HG03060 (cell line): ENCODE measurements at regions not wholly inside any gene's neighbourhood (a gene's known extent, or its start where the extent isn't known, plus 50 kb on each side); places are given as distances from the start of the nearest gene placed in this dataset.

Experiments
- ATAC-seq: cut with Tn5 transposase; IDR thresholded peaks from one replicate; pipeline ENCODE4 v1.9.1; 2021; ENCODE audit warnings: low read depth, moderate number of reproducible peaks; ENCODE audit not compliant: unreplicated experiment

GRCh38 chr3:162166543-162166942 lies 669.9 kb downstream of the OTOL1 start:
- ATAC-seq = no peak

- no peak for ATAC-seq
Observed at GRCh38 chr3:162168715-162169114, 672.1 kb downstream of the OTOL1 start.

DNA sequence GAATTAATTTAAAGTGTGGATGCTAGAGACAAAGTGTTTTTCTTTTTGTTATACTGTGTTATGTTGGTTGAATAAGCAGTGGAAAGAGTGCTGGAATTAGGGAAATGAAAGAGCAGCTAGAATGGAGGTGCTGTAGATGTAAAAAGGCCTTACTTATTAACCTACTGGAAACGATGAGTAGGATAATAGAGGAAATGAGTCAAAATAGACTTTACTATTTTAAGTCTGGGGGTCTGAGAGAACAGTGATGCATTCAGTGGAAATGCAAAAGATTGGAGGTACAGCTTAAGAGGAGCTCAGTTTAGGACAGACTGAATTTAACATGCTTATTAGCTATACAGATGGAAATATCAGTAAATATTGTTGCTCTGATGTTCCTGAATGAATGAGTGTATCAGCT lies 674.0 kb downstream of the OTOL1 start:
- no peak for ATAC-seq

DNA sequence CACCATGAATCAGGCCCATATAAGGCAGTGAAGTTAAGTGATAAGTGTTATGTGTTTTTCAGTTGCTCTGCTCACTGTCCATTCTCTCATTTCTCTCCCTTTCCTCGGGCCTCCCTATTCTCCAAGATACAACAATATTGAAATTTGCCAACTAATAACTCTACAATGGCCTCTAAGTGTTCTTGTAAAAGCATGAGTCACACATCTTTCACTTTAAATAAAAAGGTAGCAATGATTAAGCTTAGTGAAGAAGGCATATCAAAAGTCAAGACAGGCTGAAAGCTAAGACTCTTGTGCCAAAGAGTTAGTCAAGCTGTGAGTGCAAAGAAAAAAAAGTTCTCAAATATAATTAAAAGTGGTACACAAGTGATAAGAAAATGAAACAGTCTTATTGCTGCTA lies 675.4 kb downstream of the OTOL1 start:
- no peak for ATAC-seq

- ATAC-seq = no peak
Observed at GRCh38 chr3:162175145-162175544, 678.5 kb downstream of the OTOL1 start.

GRCh38 chr3:162175878-162176277 lies 679.3 kb downstream of the OTOL1 start:
- ATAC-seq = no peak

DNA sequence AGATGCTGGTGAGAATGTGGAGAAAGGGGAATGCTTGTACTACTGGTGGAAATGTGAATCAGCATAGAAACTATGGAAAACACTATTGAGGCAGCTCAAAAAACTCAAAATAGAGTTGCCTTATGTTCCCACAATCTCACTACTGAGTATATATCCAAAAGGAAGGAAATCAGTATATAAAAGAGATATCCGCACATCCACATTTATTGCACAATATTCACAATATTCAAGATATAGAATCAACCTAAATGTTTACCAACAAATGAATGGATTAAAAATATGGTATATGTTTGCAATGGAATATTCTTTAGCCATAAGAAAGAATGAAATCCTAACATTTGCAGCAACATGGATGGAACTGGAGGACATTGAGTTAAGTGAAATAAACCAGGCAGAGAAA lies 686.8 kb downstream of the OTOL1 start:
- no peak for ATAC-seq

DNA sequence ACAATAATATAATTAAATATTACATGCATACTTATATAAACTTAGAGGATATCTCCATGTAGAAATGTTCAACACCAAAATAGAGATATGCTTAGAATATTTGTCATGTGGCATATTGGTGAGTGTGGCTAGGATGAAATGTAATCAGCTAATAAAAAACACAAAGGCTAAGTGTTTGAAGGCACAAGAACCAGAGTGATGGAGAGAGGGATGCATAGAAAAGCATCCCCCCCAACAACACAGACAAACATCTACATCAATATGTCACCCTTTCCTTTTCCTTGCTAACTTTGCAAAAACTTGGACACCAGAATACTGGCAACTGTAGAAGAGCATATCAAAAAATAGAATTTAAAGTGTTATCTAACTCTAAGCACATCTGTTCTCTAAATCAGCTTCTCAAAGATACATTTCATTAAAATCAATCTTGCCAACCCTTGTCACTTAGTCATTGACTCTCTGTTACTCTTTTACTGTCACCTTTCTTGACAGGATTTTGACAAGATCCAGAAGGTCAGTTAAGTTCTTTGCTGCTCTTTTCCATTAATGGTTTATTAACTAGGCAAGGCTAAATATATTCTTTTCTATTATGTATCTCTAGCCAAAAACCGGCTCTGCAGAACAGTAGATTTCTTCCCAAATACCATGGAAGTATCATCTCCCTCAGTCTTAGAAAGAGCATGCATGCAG lies 695.9 kb downstream of the OTOL1 start:
- no peak for ATAC-seq

DNA sequence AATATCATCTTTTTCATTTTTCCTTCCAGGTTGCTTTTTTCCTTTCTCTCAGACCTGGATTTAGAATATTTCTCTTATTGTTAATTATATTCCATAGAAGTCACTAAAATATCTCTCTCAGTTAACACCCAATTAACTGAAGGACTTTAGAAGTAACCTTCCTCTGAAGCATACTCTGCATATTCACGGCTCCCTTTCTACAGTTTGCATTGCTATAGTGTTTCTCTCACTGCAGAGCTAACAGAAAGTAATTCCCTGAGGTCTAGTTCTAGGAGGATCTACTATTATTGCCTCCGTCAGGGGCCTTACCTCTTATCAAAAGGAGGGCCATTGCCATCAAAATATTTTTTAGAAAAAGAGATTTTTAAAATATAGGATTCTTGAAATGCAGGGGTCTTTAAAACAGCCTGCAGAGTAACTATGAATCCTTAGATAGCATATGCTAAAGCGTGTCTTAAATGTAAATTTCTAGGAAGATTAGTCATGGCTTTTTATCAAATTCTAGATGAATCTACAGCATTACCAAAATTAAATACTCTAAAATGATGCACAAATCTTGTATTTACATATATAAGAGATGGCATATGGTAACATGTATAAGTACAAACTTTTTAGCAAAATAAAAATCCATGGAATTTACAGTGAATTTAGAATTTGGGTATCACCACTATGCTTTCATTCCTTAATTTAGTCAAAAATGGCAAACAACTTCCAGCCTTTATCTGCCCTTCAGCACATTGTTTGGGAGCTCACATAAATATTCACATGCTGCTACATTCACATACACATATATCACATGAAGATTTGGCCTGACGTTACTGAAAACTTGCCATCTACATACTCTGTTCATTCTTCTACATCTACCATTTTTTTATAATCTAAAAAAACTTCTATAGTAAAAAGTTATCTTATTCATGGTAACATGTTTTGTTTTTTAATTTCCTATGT lies 696.8 kb downstream of the OTOL1 start:
- ATAC-seq = no peak

DNA sequence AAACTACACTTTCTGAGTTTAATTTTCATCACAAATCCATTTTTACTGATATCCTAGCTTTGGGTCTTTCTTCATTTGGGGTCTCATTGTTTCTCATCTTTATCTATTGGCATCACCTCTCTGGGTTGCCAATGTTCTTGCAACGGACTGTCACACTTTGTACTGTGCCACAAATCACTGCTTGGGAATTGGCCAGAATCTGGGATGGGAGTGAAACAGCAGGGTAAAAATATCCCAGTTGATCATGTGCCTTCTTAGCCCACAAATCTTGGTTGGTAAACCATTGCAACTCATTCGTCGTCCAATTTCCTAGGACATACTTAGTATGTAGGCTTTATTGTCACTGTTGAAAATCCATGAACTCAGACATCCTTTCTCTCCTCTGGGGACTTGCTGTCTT lies 698.5 kb downstream of the OTOL1 start:
- no peak for ATAC-seq

GRCh38 chr3:162196964-162197363 lies 700.4 kb downstream of the OTOL1 start:
- ATAC-seq = no peak

DNA sequence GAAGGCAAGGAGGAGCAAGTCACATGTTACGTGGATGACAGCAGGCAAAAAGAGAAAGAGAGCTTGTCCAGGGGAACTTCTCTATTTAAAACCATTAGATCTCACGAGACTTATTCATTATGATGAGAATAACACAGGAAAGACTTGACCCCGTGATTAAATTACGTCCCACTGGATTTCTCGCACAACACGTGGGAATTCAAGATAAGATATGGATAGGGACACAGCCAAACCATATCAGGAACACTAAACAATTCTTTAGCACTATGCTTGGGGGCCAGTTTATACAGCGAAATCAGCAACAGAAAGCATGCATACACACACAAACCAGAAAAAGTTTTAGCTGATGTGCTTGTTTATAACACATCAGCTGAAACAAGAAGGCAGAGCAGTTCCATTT lies 704.2 kb downstream of the OTOL1 start:
- no peak for ATAC-seq

GRCh38 chr3:162206648-162207047 lies 710.0 kb downstream of the OTOL1 start:
- no peak for ATAC-seq

GRCh38 chr3:162211470-162211869 lies 714.9 kb downstream of the OTOL1 start:
- no peak for ATAC-seq

GRCh38 chr3:162213196-162213595 lies 716.6 kb downstream of the OTOL1 start:
- ATAC-seq = no peak

DNA sequence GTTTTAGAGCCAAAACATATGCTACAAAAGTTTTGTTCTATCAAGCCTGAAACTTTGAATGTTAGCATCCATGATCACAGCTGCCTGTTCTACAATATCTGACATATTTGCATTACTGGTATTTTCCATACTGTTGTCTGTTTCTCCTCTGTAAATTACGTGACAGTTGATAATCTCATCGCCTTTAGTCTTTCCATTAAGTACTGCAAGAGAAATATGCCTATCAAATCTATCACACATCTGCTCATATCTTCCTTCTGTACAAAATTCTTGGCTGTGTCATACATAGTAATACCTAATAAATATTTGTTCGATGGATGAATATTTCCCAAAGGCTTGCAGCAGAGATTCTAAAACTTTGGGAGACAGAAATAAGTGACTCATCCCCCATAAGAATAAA lies 717.3 kb downstream of the OTOL1 start:
- ATAC-seq = no peak

DNA sequence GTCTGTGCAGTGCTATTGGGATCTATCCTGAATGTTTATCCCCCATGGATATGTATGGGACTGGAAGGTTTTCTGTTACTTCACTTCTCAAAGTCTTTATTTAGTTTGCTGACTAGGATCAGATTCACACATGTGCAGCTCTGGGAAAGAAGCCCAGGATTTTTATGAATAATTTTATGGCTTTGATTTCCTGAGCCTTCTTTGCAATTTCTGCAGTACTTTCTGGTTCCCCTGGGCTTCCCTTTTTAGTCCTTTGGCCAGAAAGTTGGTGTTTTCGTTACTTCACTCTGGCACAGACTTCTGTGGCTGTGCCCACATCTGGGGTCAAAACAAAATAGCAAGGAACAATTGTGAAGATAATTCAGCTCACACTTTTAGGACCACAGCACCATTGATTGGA lies 721.0 kb downstream of the OTOL1 start:
- no peak for ATAC-seq

GRCh38 chr3:162218479-162218878 lies 721.9 kb downstream of the OTOL1 start:
- no peak for ATAC-seq

DNA sequence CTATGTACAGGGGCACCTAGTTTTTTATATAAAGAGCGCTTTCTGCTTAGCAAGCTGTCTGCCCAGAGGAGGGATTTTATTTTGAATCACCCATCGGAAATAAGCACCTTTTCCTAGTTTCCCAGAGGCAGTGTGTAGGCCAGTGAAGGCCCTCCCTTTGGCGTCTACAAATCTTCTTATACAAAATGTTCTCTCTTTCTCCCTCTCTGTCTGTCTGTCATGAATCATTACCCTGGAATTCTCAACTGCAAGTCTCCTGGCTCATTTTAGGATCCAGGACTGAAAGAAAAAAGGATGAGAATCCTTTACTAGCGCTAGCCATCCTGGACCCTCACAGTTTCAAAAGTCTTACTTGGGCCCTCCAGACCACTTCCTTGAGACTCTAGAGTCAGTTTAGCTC lies 728.1 kb downstream of the OTOL1 start:
- ATAC-seq = no peak

- ATAC-seq = no peak
Observed at GRCh38 chr3:162236949-162237348, 740.3 kb downstream of the OTOL1 start.

DNA sequence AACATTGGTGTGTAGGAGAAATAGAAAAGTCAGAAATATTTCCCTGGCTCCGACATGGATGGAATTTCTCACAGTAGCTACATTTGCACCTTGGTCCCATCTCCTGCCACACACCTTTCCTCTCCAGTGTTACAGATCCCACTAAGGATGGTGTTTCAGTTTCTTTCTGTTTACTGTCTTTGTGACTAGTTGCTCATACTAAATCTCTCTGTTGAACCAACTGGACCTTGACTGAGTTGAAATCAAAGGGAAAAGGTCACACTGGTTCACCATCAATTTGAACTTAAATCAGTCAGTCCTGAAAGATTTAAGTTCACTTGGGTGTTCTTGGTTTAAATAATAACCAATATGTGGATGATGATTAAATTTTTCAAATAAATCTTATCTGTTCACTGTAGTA lies 754.2 kb downstream of the OTOL1 start:
- ATAC-seq = no peak

DNA sequence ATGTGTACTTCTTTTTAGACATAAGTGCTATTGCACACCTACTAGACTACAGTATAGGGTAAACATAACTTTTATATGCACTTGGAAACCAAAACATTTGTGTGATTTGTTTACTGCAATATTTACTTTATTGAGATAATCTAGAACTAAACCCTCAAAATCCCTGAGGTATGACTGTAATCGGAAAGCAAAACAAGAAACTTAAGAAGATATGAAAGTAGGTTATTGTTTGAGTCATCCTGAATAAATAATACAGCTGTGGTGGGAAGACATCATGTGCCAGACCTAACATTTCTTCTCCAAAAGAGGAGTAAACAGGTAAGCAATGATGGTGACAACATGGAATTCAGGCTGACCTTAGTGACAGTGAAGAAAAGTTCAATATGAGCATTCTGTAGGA lies 765.5 kb downstream of the OTOL1 start:
- ATAC-seq = no peak
